Suprapubic skin (tissue), 3 donors: ENCODE measurements at regions not wholly inside any gene's neighbourhood (a gene's known extent, or its start where the extent isn't known, plus 50 kb on each side); places are given as distances from the start of the nearest gene placed in this dataset.

Source experiments
- POLR2AphosphoS5 ChIP-seq, 3 donors: sonication (generic); formaldehyde crosslinking; IDR thresholded peaks; one replicate each; pipeline ENCODE4 v1.6.1; 2017; ENCODE audit warnings: antibody characterized with exemption in 3 of 3
- TF ChIP-seq, protein P1 (sequence below), 2 donors: fragments of 200-600 bp in 1 of 2; fragments of 450-650 bp in 1 of 2; sonication (generic) in 1 of 2; IDR thresholded peaks; one replicate each; pipeline ENCODE4 v1.5.1; 2016 to 2019; ENCODE audit warnings: antibody characterized with exemption in 2 of 2, mild to moderate bottlenecking in 1 of 2, moderate library complexity in 1 of 2

DNA sequence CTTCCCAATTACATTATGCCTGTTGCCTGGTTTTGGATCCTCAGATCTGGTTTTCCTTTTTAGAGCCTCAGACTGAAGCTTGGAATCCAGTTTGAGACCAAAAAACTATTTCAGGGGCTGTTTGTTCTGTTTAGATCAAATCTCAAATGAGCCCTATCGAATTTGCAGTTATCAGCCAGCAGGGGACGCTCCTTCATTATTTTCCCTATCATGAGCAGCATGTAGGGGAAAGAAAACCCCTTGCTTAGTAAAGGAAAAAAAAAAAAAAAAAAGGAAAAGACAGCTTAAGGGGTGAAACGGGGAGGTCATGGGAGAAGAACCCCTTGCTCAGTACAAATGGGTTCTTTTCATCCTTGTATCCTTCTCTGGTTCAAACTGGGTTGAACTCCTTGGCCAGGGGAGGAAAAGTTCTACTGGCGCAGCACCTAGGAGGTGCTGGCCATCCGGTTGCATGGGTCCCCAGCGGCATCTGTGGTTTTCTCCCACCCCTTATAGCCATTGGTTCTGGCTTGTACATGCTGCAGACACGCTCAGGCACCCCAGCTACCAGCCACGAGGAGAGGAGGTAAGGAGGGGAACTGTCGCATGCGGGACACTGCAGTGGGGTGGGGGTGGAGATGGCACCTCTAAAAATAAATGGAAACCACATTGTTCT is 1375.1 kb upstream of the ALCAM start:
- TF ChIP-seq, protein P1, sequence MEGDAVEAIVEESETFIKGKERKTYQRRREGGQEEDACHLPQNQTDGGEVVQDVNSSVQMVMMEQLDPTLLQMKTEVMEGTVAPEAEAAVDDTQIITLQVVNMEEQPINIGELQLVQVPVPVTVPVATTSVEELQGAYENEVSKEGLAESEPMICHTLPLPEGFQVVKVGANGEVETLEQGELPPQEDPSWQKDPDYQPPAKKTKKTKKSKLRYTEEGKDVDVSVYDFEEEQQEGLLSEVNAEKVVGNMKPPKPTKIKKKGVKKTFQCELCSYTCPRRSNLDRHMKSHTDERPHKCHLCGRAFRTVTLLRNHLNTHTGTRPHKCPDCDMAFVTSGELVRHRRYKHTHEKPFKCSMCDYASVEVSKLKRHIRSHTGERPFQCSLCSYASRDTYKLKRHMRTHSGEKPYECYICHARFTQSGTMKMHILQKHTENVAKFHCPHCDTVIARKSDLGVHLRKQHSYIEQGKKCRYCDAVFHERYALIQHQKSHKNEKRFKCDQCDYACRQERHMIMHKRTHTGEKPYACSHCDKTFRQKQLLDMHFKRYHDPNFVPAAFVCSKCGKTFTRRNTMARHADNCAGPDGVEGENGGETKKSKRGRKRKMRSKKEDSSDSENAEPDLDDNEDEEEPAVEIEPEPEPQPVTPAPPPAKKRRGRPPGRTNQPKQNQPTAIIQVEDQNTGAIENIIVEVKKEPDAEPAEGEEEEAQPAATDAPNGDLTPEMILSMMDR (IDR thresholded peaks at IDR 0.05): no peak
- TF ChIP-seq POLR2AphosphoS5 (IDR thresholded peaks at IDR 0.05): no peak
